ENCODE measurements at regions not wholly inside any gene's neighbourhood (a gene's known extent, or its start where the extent isn't known, plus 50 kb on each side); places are given as distances from the start of the nearest gene placed in this dataset.

GRCh38 chr6:125375821-125376220 lies 74.1 kb upstream of the HDDC2 start (continued):
- TF ChIP-seq ELK3 (CRISPR knock-in tag; IDR thresholded peaks at IDR 0.05): no peak
- TF ChIP-seq E4F1 (CRISPR knock-in tag; IDR thresholded peaks at IDR 0.05; ENCODE audit: borderline replicate concordance): no peak

GRCh38 chr6:125377621-125378020 lies 75.9 kb upstream of the HDDC2 start:
- no peaks in the 10 kb centered on the region for H3K9me1 ChIP-seq (ENCODE audit: control insufficient read depth, insufficient read depth, low read length)
- in situ Hi-C loops (cut with MboI): no loop called here
- H3K9me3 ChIP-seq (replicated peaks; ENCODE audit: control insufficient read depth, insufficient read depth, low read depth, low read length): no peaks in the 10 kb centered on the region
- no peaks in the 10 kb centered on the region for H3K36me3 ChIP-seq (ENCODE audit: control insufficient read depth, insufficient read depth, low read length)
- no peaks in the 10 kb centered on the region for H4K20me1 ChIP-seq (replicated peaks; ENCODE audit: control insufficient read depth, insufficient read depth, low read length)
- no peaks in the 10 kb centered on the region for H3K79me2 ChIP-seq (ENCODE audit: control insufficient read depth, insufficient read depth, low read length)
- ChIA-PET CTCF (ENCODE audit: low intra/inter-chr PET ratio) (no interaction called here), POLR2A (interaction anchor here (1.1 kb wide), 1 partner anchor 12 kb away, joined by 3 read pairs; no protein-coding TSS in a partner anchor)
- no TSS peak for BruUV-seq (replicated peaks)
- TF ChIP-seq MCM7 (IDR thresholded peaks at IDR 0.05) (no peak), JUND (IDR thresholded peaks at IDR 0.05; ENCODE audit: borderline replicate concordance, low read depth, low read length) (no peak), JUND (tag; IDR thresholded peaks at IDR 0.05; ENCODE audit: borderline replicate concordance, low read depth, low read length) (no peak), PTTG1 (tag; IDR thresholded peaks at IDR 0.05; ENCODE audit: low read depth) (no peak), PHB (CRISPR knock-in tag; IDR thresholded peaks at IDR 0.05) (no peak), GMEB1 (CRISPR knock-in tag; IDR thresholded peaks at IDR 0.05) (no peak), NR2C1 (IDR thresholded peaks at IDR 0.05) (no peak), NR2C1 (tag; IDR thresholded peaks at IDR 0.05) (no peak)
- H3K27ac ChIP-seq (ENCODE audit: extremely low read depth, low read depth, low read length): no peak overlapping the region
- intact Hi-C loops (cut with micrococcal nuclease): no loop called here
- no peak overlapping the region for H3K9ac ChIP-seq (ENCODE audit: insufficient read depth in 1 of 2, low read depth in 2 of 2, low read length in 2 of 2)
- H3K4me2 ChIP-seq (ENCODE audit: insufficient read depth, low read length): no peak overlapping the region
- no peaks in the 10 kb centered on the region for H3K4me1 ChIP-seq (replicated peaks in 1 of 2; ENCODE audit: control insufficient read depth in 2 of 2, insufficient read depth in 2 of 2, low read length in 2 of 2)
- FAIRE-seq (no peak), DNase-seq (ENCODE audit: extremely low read depth in 1 of 4, low spot score in 3 of 4) (no peak), ATAC-seq (no peak)
- WGBS (ENCODE audit: insufficient coverage, low coverage, missing lambda C conversion rate): 2% methylated on average over 4 of the region's 5 CpGs
- H3K4me3 ChIP-seq: no peak overlapping the region
- peaks cover 4 to 9% of the 10 kb centered on the region in 2 experiments; a peak in 4 of 5 replicates for H3K27me3 ChIP-seq (ENCODE audit: control insufficient read depth in 2 of 2, insufficient read depth in 2 of 2, low read length in 2 of 2)
- no peak overlapping the region for H2AFZ ChIP-seq (ENCODE audit: low read depth, low read length)
